OCI-LY1 (cell line): ENCODE measurements at regions not wholly inside any gene's neighbourhood (a gene's known extent, or its start where the extent isn't known, plus 50 kb on each side); places are given as distances from the start of the nearest gene placed in this dataset.

Source experiments
- EZH2 ChIP-seq: fragments of 200-600 bp; sonication (generic), shearing (Covaris generic); IDR thresholded peaks from 2 replicates; pipeline ENCODE4 v1.8.0; 2017; ENCODE audit warnings: borderline replicate concordance, mixed run types, mild to moderate bottlenecking, antibody characterized with exemption, low read length, moderate library complexity, mixed read lengths
- TF ChIP-seq, protein P1 (sequence below): fragments of 200-600 bp; sonication (generic), shearing (Covaris generic); IDR thresholded peaks from 2 replicates; pipeline ENCODE4 v1.5.1; 2017; ENCODE audit warnings: mild to moderate bottlenecking, antibody characterized with exemption, low read length, moderate library complexity, mixed read lengths

DNA sequence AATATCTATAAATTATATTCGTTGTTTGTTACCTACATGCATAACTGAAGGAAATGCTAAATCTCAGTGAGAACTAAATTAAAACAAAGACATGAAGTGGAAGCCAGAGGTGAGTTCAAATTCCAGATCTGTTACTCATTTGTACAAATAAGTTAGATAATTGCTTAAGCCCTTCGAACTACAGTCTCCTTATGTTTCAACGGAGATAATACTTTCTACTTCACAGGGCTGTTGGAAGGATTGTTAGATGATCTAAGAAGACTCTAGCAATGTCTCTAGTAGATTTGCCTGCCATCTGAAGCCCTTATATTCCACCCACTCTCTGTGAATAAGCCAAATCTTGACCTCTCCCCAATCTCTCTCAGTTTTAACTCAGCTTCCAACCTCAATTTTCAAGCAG is 125.8 kb downstream of the P2RY1 start:
- TF ChIP-seq EZH2, result no peak
- TF ChIP-seq, protein P1, sequence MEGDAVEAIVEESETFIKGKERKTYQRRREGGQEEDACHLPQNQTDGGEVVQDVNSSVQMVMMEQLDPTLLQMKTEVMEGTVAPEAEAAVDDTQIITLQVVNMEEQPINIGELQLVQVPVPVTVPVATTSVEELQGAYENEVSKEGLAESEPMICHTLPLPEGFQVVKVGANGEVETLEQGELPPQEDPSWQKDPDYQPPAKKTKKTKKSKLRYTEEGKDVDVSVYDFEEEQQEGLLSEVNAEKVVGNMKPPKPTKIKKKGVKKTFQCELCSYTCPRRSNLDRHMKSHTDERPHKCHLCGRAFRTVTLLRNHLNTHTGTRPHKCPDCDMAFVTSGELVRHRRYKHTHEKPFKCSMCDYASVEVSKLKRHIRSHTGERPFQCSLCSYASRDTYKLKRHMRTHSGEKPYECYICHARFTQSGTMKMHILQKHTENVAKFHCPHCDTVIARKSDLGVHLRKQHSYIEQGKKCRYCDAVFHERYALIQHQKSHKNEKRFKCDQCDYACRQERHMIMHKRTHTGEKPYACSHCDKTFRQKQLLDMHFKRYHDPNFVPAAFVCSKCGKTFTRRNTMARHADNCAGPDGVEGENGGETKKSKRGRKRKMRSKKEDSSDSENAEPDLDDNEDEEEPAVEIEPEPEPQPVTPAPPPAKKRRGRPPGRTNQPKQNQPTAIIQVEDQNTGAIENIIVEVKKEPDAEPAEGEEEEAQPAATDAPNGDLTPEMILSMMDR, result no peak
